Epidermal melanocyte (primary cell): ENCODE measurements at regions not wholly inside any gene's neighbourhood (a gene's known extent, or its start where the extent isn't known, plus 50 kb on each side); places are given as distances from the start of the nearest gene placed in this dataset.

Experiments
- DNase-seq: peaks from one replicate; pipeline ENCODE4 v3.0.0; 2011; ENCODE audit warnings: low spot score; ENCODE audit not compliant: insufficient read length

DNA sequence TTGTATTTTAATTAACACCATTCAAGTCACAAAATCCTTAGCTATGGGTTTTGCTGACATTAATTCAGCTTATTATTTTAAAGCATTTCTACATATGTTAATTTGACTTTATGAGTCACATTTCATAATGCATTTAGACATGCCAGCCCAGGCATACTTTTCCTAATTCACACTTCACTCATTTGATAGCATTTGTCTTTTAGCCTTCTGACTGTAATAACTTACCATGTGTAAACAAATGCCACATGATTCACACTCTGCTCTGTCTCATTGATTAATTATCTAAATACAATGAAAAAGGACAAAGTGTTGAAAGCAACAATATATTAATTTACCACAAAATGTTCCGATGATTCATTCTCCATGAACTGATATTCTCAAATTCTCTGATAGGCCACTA lies 927.8 kb upstream of the EPHA6 start:
- DNase-seq = no peak

GRCh38 chr3:95887114-95887513 lies 927.3 kb upstream of the EPHA6 start:
- DNase-seq = no peak

GRCh38 chr3:95894820-95895219 lies 919.6 kb upstream of the EPHA6 start:
- DNase-seq = no peak

GRCh38 chr3:95899494-95899893 lies 914.9 kb upstream of the EPHA6 start:
- DNase-seq = no peak

- no peak for DNase-seq
These were observed 914.5 kb upstream of the EPHA6 start for GRCh38 chr3:95899911-95900310.

DNA sequence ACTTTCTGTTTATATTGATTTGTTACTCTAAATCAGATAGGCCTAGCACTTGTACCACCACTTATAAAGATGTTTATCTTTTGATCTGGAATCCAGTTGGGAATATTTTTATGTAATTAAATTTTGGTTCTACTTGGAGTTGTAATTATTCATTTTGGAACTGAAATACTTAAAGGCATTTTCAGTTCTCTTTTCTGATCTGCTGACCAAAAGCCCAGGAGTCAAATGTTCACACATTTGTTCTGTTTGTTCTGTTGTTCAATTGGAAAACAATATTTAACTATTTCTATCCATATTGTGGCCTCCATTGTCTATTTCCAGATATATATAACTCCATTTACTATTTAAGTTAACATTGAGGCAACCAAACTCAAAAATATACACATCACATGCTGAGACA lies 912.4 kb upstream of the EPHA6 start:
- DNase-seq = no peak

DNA sequence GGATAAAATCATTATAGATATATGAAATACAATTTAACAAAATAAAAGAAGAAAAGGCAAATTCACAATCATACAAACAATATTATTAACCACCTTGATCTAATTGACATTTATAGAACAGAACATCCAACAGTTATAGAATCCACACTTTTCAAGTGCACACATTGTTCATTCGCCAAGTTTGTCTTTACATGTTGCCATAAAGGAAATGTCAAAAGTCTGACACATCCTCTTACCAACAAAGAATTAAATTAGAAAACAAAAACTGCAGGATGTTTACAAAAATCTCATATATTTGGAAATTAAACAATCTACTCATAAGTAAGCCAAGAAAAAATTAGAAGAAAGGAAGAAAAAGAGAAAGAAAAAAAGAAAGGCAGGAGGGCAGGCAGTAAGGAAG lies 909.2 kb upstream of the EPHA6 start:
- no peak for DNase-seq

DNA sequence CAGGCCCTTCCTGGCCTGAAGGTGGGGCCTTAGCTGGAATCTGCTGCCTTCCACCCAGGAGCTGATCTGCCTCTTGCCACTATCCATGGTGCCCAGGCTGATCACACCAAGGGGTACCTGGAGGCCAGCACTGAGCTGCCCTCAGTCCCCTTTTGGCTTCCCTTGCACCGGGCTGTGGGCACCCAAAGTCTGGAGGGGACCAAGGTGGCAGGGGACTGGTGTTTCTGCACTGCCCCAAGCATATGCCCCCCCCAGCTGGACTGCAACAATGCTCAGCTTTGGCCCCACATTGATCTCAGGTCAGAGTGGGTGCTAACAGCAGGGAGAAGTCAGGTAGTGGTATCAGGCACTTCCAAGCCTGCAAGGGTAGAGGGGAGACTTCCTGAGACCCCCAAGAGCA lies 902.6 kb upstream of the EPHA6 start:
- DNase-seq = no peak

- no peak for DNase-seq
These were observed 890.7 kb upstream of the EPHA6 start for GRCh38 chr3:95923496-95924210.

GRCh38 chr3:95926904-95927501 lies 887.4 kb upstream of the EPHA6 start:
- no peak for DNase-seq

- DNase-seq = no peak
These were observed 880.2 kb upstream of the EPHA6 start for GRCh38 chr3:95934181-95934580.

GRCh38 chr3:95939235-95939809 lies 875.1 kb upstream of the EPHA6 start:
- no peak for DNase-seq

DNA sequence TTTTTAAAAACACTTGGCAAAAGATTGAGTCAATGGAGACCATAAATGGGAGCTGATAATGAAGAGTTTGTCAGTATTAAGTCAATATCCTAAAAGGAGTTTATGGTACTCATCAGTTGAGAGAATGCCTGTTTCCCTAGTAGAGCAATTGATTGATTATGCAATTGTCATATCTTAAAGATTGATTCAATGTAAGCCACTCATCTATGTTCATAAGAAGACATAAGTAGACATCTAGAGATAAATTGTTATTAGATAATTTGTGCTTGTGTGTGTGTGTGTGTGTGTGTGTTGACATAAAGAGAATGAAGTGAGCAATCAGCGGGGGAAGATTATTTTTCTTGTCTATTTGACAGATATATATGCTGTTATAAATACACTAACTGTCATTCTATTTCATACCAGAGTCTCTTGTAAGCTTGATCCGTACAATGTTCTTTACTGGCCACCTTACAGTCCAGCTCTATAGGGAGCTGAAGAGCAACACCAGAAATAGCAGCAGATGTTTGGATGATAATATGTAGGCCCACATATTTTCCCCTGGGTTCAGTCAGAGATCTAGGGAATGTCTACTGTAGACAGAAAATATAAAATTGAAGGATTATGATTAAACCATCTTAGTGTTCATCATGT lies 848.6 kb upstream of the EPHA6 start:
- no peak for DNase-seq

GRCh38 chr3:95971573-95971972 lies 842.8 kb upstream of the EPHA6 start:
- no peak for DNase-seq

- no peak for DNase-seq
These were observed 820.1 kb upstream of the EPHA6 start for GRCh38 chr3:95994338-95994737.

DNA sequence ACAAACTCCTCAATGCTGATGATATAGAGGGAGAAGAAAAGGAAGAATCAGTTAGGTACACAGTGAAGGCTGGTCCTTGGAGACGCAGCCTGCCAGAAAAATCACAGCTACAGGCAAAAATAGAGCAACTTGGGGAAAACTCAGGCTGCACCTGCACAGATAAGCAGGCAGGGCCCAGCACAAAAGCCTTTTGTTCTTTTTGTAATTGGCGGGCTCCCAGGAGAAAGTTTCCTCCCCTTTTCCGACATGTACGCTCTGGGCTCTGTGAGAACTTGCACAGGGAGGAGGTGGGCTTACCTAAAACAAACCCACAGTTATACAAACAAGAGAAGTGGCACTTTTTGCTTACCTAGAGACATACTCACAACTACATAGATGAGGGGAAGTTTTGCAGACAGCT lies 813.4 kb upstream of the EPHA6 start:
- DNase-seq = no peak

DNA sequence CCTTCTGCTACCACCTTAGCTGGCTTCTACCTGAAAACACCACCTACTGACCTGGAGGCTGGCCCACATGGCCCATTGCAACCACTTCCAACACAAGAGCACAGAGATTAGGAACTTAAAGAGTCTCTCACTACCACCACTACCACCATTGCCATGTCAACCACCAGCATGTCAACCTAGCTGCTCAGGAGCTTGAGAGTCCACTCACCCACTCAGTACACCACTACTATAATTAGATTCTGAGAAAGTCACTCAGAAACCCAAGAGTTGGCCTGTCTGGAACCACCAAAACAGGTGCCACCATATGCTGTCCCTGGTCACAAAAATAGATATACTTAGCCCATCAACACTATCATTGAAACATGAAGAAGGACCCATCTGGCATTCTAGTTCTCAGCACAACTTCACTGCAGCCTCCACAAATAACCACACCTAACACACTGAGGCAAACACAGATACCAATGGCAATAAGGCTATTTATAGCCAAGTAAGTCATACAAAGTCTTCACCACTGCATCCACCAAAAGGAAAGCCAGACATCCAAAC lies 806.7 kb upstream of the EPHA6 start:
- no peak for DNase-seq

GRCh38 chr3:96012939-96013338 lies 801.5 kb upstream of the EPHA6 start:
- no peak for DNase-seq

DNA sequence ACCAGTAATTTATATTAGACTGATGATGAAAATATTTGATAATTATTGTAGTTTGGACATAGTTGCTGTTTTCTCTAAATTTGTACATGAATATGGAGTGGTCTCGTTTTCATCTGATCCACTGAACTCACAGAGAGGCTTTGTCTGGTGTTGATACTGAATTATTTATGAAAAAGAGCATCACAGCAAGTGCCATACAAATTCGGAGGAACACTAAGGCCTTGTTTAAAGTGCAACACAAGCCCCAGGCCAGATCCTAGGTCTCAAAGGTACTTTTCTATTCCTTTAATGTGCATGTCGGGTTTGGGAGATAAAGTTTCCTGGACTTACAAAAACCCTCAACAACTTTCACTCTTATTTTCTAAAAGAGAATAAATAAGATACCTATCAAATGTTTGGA lies 796.8 kb upstream of the EPHA6 start:
- DNase-seq = no peak

DNA sequence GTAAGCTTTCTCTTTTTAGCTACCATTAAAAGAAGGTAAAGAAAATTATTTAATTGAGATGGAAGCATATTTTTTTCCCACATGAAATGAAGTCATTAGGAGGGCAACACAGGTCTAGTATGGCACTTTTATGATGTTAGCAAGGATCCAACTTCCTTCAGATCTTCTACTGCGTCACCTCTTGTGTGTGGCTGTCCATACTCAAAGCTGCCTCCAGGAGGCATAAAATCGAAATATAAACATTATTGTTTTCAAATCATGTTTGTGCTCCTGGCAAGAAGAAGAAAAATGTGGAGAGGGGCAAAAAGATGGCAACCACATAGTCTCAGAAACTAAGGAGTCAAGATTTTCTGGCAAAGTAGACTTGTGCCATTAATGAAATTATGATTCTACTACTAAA lies 791.7 kb upstream of the EPHA6 start:
- no peak for DNase-seq

- DNase-seq = no peak
These were observed 786.7 kb upstream of the EPHA6 start for GRCh38 chr3:96027718-96028117.

- DNase-seq = no peak
These were observed 774.8 kb upstream of the EPHA6 start for GRCh38 chr3:96039632-96040031.
